GM19238 (cell line): ENCODE measurements at regions not wholly inside any gene's neighbourhood (a gene's known extent, or its start where the extent isn't known, plus 50 kb on each side); places are given as distances from the start of the nearest gene placed in this dataset.
"Not testable (repeated sequence)": the region's sequence is repeated elsewhere in the genome, so short reads cannot be mapped to it uniquely, and the experiment has no call there.

ENCODE experiments used
- DNase-seq: peaks from one replicate; pipeline ENCODE4 v3.0.0; 2011; ENCODE audit warnings: low spot score; ENCODE audit not compliant: insufficient read length

- DNase-seq, result no peak
Measured at GRCh38 chr13:50129706-50130122, 114.5 kb downstream of the KCNRG start.

- no peak for DNase-seq
Measured at GRCh38 chr13:50130123-50130946, 115.1 kb downstream of the KCNRG start.

GRCh38 chr13:50131920-50132903 lies 117.0 kb downstream of the KCNRG start:
- DNase-seq, result no peak

- DNase-seq, result no peak
Measured at GRCh38 chr13:50132904-50133357, 117.7 kb downstream of the KCNRG start.

GRCh38 chr13:50133358-50133953 lies 118.2 kb downstream of the KCNRG start:
- DNase-seq, result no peak

GRCh38 chr13:50136226-50136625 lies 121.0 kb downstream of the KCNRG start:
- no peak for DNase-seq

- no peak for DNase-seq
Measured at GRCh38 chr13:50136678-50137077, 121.4 kb downstream of the KCNRG start.

- not testable (repeated sequence) for DNase-seq
Measured at GRCh38 chr13:50139435-50139934, 124.2 kb downstream of the KCNRG start.

GRCh38 chr13:50140153-50140552 lies 124.9 kb downstream of the KCNRG start:
- no peak for DNase-seq

GRCh38 chr13:50140581-50141374 lies 125.5 kb downstream of the KCNRG start:
- DNase-seq, result no peak

GRCh38 chr13:50141375-50141975 lies 126.2 kb downstream of the KCNRG start:
- no peak for DNase-seq

GRCh38 chr13:50144246-50145160 lies 129.3 kb downstream of the KCNRG start:
- DNase-seq, result no peak

- no peak for DNase-seq
Measured at GRCh38 chr13:50149214-50149613, 134.0 kb downstream of the KCNRG start.

GRCh38 chr13:50149932-50150331 lies 134.7 kb downstream of the KCNRG start:
- DNase-seq, result no peak

GRCh38 chr13:50152224-50152623 lies 137.0 kb downstream of the KCNRG start:
- no peak for DNase-seq

- no peak for DNase-seq
Measured at GRCh38 chr13:50152655-50153309, 137.5 kb downstream of the KCNRG start.

GRCh38 chr13:50153401-50153800 lies 138.2 kb downstream of the KCNRG start:
- DNase-seq, result no peak

GRCh38 chr13:50153876-50154275 lies 138.6 kb downstream of the KCNRG start:
- no peak for DNase-seq

- no peak for DNase-seq
Measured at GRCh38 chr13:50154697-50155096, 139.5 kb downstream of the KCNRG start.
